A673 (cell line): ENCODE measurements at regions not wholly inside any gene's neighbourhood (a gene's known extent, or its start where the extent isn't known, plus 50 kb on each side); places are given as distances from the start of the nearest gene placed in this dataset.

Experiments used
- BruUV-seq: library from RNA; stranded (reverse); fragments of 400-500 nt; replicated peaks from 2 replicates; lab custom pipeline; 2021; lab: Mats Ljungman, UMichigan
- CTCF ChIA-PET: fragments of 300-600 bp; sonication (Branson Sonifier 250); formaldehyde crosslinking; loops from one replicate; lab custom pipeline; 2022; ENCODE audit warnings: antibody characterized with exemption; lab: Charles Lee
- POLR2A ChIA-PET: fragments of 300-600 bp; sonication (Branson Sonifier 250); formaldehyde crosslinking; loops from one replicate; lab custom pipeline; 2022; ENCODE audit warnings: antibody characterized with exemption; ENCODE audit not compliant: low non-redundant PET; lab: Charles Lee
- DNase-seq: peaks from one replicate; pipeline ENCODE4 v3.0.0-alpha.2; 2015; ENCODE audit warnings: low spot score
- H3K27ac ChIP-seq: fragments of 200-600 bp; sonication (generic); 2 replicates; pipeline ENCODE4 v1.5.1; 2016; ENCODE audit warnings: mixed run types, low read depth, mild to moderate bottlenecking, mixed read lengths, antibody characterized with exemption, low read length; ENCODE audit not compliant: poor library complexity, severe bottlenecking
- H3K27me3 ChIP-seq: fragments of 200-600 bp; sonication (generic); replicated peaks from 2 replicates; pipeline ENCODE4 v1.6.1; 2017; ENCODE audit warnings: mixed run types, low read depth, mild to moderate bottlenecking, mixed read lengths, antibody characterized with exemption, low read length; ENCODE audit not compliant: insufficient read depth, poor library complexity
- H3K36me3 ChIP-seq: fragments of 200-600 bp; sonication (generic); 2 replicates; pipeline ENCODE4 v1.6.1; 2016; ENCODE audit warnings: mixed run types, mild to moderate bottlenecking, mixed read lengths, antibody characterized with exemption, low read length; ENCODE audit not compliant: insufficient read depth, poor library complexity, severe bottlenecking
- H3K4me1 ChIP-seq: fragments of 200-600 bp; sonication (generic); 2 replicates; pipeline ENCODE4 v1.6.1; 2017; ENCODE audit warnings: mixed run types, mild to moderate bottlenecking, mixed read lengths, antibody characterized with exemption, low read length; ENCODE audit not compliant: insufficient read depth, poor library complexity, severe bottlenecking
- H3K4me3 ChIP-seq: fragments of 200-600 bp; sonication (generic); 2 replicates; pipeline ENCODE4 v1.5.1; 2016; ENCODE audit warnings: low read depth, mixed run types, mild to moderate bottlenecking, mixed read lengths, low read length; ENCODE audit not compliant: poor library complexity, severe bottlenecking
- H3K9me3 ChIP-seq: fragments of 200-600 bp; sonication (generic); 2 replicates; pipeline ENCODE4 v1.6.1; 2016; ENCODE audit warnings: mixed run types, low read depth, mild to moderate bottlenecking, mixed read lengths, antibody characterized with exemption, low read length; ENCODE audit not compliant: poor library complexity, severe bottlenecking
- EZH2 ChIP-seq: fragments of 200-600 bp; sonication (generic); IDR thresholded peaks from 2 replicates; pipeline ENCODE4 v1.6.1; 2017; ENCODE audit warnings: borderline replicate concordance, low read depth, mild to moderate bottlenecking, mixed read lengths, antibody characterized with exemption, low read length; ENCODE audit not compliant: poor library complexity, severe bottlenecking
- intact Hi-C: fragments of 100-400 bp; cut with micrococcal nuclease; formaldehyde crosslinking; loops from one replicate; pipeline ENCODE4 v1.10.0; 2022; ENCODE audit not compliant: unreplicated experiment
- TF ChIP-seq, protein P1 (sequence below): fragments of 300-800, 200-600 bp; sonication (generic); conservative IDR thresholded peaks from 2 replicates; pipeline ENCODE4 v1.5.1; 2017; ENCODE audit warnings: low read depth, mild to moderate bottlenecking, antibody characterized with exemption, low read length, moderate library complexity, mixed read lengths

DNA sequence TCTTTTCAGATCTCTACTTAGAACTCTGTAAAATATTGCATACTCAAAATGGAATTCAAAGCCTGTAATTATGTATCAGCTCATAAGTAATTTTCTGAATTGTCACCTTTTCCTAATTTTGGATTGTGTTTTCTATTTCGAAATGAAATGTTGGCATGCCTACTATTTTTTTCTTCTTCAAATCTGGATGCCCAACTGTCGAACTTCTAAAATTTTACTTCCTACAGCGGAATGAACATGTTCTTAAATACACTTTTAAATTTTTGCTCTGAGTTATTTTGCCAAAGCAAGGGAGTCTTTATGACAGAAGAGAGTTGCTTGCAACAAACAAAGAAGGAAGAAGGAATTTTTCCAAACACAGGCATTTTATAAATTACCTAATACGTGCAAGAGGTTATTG is 336.0 kb downstream of the ADCYAP1 start:
- Histone ChIP-seq H3K27ac (no peak overlapping the region), H3K4me3 (no peak overlapping the region), H3K9me3 (no peaks in the 10 kb centered on the region), H3K4me1 (no peaks in the 10 kb centered on the region), H3K27me3 (peaks cover 25% of the 10 kb centered on the region), H3K36me3 (no peaks in the 10 kb centered on the region)
- ChIA-PET POLR2A (no interaction called here), CTCF (no interaction called here)
- TF ChIP-seq, protein P1, sequence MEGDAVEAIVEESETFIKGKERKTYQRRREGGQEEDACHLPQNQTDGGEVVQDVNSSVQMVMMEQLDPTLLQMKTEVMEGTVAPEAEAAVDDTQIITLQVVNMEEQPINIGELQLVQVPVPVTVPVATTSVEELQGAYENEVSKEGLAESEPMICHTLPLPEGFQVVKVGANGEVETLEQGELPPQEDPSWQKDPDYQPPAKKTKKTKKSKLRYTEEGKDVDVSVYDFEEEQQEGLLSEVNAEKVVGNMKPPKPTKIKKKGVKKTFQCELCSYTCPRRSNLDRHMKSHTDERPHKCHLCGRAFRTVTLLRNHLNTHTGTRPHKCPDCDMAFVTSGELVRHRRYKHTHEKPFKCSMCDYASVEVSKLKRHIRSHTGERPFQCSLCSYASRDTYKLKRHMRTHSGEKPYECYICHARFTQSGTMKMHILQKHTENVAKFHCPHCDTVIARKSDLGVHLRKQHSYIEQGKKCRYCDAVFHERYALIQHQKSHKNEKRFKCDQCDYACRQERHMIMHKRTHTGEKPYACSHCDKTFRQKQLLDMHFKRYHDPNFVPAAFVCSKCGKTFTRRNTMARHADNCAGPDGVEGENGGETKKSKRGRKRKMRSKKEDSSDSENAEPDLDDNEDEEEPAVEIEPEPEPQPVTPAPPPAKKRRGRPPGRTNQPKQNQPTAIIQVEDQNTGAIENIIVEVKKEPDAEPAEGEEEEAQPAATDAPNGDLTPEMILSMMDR = no peak
- TF ChIP-seq EZH2 = no peak
- no peak for DNase-seq
- no TSS peak for BruUV-seq
- intact Hi-C loops = no loop called here

DNA sequence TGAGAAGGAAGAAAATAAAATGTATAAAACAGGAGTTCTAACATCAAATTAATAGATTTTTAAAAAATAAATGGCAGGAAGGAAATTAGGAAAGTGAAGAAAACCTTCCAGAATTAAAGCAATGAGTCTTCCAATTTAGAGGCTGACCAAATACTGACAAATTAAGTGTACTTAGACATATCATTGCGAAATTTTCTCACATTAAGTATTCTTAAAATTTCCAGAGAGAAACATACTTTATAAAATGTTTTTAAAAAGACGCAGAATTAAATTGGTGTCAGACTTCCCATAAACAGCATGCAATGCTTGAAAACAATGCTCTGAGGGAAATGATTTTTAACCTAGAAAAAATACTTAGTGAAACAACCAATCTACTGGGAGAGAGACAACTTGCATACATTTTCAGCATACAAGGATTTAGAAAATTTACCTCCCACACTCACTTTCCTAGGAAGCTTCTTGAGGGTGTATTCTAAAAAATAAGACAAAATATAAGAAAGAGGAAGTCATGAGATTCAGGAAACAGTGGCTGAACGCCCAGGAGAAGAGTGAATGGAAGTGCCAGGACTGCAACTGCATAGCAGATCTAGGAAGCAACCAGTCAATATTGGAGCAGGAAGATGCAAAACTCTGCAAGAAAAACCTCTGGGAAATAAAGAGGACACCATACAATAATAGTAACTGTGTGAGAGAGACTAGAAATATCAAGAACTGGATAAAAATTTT is 339.9 kb downstream of the ADCYAP1 start:
- CTCF ChIA-PET = no interaction called here
- Histone ChIP-seq H3K9me3 (no peaks in the 10 kb centered on the region), H3K27me3 (peaks cover 62% of the 10 kb centered on the region), H3K4me3 (no peak overlapping the region), H3K27ac (no peak overlapping the region), H3K4me1 (no peaks in the 10 kb centered on the region), H3K36me3 (no peaks in the 10 kb centered on the region)
- DNase-seq = no peak
- TF ChIP-seq EZH2 = no peak
- TF ChIP-seq, protein P1 = no peak
- no TSS peak for BruUV-seq
- intact Hi-C loops = no loop called here
- POLR2A ChIA-PET = no interaction called here

DNA sequence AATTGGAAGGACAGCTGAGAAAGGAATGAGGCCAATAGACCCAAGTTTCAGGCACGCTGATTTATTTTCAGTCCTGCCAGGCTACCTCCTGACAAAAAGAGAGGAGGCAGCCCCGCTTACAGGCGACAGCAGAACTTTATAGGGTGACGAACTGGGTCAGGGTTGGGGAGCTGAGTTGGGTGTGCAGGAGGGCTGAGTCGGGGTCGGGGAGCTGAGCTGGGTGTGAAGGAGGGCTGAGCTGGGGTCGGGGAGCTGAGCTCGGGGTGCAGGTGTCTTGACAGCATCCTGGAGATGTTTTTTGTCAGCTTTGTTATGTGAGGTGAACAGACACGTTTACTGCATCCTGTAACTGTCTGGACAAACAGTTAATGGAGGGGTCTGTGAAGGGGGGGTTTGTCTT is 342.2 kb downstream of the ADCYAP1 start:
- H3K9me3 ChIP-seq = no peaks in the 10 kb centered on the region
- ChIA-PET POLR2A (no interaction called here), CTCF (no interaction called here)
- no TSS peak for BruUV-seq
- H3K36me3 ChIP-seq = no peaks in the 10 kb centered on the region
- H3K4me1 ChIP-seq = no peaks in the 10 kb centered on the region
- H3K27me3 ChIP-seq = peaks cover 80% of the 10 kb centered on the region
- intact Hi-C loops = no loop called here
- no peak overlapping the region for H3K4me3 ChIP-seq
- no peak for TF ChIP-seq EZH2
- TF ChIP-seq, protein P1 = no peak
- DNase-seq = no peak
- no peak overlapping the region for H3K27ac ChIP-seq
